ENCODE measurements at regions not wholly inside any gene's neighbourhood (a gene's known extent, or its start where the extent isn't known, plus 50 kb on each side); places are given as distances from the start of the nearest gene placed in this dataset.

DNA sequence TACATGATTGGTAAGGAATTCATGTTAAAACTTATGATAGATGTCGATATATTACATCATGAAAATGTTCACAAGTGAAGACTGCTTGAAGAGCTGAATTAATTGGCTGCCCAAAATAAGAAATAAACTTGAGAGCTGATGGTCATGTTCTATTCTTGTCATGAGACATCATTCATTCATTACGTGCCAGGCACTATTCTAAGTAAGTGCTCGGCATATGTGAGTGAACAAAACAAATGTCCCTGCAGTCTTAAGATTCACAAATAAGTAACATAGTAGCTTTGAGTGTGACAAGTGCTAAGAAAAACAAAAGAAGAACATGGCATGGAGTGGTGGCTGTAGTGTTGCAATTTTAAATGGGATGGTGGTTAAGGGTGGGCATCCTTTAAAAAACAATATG, 329.3 kb downstream of the SUCLA2 start:
- DNase-seq (ENCODE audit: low read depth): no peak
- H3K4me3 ChIP-seq (ENCODE audit: low read depth, low read length): no peak overlapping the region
- TF ChIP-seq, protein P1, sequence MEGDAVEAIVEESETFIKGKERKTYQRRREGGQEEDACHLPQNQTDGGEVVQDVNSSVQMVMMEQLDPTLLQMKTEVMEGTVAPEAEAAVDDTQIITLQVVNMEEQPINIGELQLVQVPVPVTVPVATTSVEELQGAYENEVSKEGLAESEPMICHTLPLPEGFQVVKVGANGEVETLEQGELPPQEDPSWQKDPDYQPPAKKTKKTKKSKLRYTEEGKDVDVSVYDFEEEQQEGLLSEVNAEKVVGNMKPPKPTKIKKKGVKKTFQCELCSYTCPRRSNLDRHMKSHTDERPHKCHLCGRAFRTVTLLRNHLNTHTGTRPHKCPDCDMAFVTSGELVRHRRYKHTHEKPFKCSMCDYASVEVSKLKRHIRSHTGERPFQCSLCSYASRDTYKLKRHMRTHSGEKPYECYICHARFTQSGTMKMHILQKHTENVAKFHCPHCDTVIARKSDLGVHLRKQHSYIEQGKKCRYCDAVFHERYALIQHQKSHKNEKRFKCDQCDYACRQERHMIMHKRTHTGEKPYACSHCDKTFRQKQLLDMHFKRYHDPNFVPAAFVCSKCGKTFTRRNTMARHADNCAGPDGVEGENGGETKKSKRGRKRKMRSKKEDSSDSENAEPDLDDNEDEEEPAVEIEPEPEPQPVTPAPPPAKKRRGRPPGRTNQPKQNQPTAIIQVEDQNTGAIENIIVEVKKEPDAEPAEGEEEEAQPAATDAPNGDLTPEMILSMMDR (conservative IDR thresholded peaks at IDR 0.05; ENCODE audit: low read depth, low read length): no peak

DNA sequence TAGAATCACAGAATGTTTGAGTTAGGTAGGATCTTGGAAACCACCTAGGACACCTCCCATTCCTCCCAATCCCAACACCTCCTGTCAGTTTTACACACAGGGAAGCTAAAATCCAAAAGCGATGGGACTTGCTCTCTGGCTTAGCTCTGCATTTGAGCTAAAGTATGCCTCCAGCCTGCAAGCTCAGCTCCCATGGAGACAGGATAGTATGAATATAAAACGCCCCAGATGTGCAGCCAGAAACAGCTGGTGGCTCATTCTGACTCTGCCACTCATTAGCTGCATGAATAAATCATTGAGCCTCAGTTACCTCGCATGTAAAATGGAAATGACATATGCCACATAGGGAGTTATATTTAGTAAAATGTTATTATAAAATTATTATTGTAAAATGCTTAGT, 336.0 kb downstream of the SUCLA2 start:
- no peak overlapping the region for H3K4me3 ChIP-seq (ENCODE audit: low read depth, low read length)
- TF ChIP-seq, protein P1 (conservative IDR thresholded peaks at IDR 0.05; ENCODE audit: low read depth, low read length): no peak
- no peak for DNase-seq (ENCODE audit: low read depth)

GRCh38 chr13:47661076-47661475, 340.0 kb downstream of the SUCLA2 start:
- H3K4me3 ChIP-seq (ENCODE audit: low read depth, low read length): no peak overlapping the region
- DNase-seq (ENCODE audit: low read depth): no peak
- TF ChIP-seq, protein P1 (conservative IDR thresholded peaks at IDR 0.05; ENCODE audit: low read depth, low read length): no peak

DNA sequence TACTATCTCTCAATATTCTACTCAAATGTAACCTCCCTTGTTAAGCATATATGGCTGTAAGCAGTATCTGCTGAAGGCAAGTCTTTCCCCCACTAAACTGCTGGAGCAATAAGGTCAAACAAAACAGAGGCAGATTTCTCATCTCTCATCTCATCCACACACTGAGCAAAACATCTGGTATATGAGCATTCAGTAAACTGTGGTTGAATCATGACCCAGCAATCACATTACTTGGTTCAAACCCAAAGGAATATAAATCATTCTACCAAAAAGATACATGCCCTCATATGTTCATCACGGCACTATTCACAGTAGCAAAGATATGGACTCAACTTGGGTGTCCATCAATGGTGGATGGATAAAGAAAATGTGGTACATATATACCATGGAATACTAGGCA, 344.4 kb downstream of the SUCLA2 start:
- TF ChIP-seq, protein P1 (conservative IDR thresholded peaks at IDR 0.05; ENCODE audit: low read depth, low read length): no peak
- no peak for DNase-seq (ENCODE audit: low read depth)
- H3K4me3 ChIP-seq (ENCODE audit: low read depth, low read length): no peak overlapping the region

DNA sequence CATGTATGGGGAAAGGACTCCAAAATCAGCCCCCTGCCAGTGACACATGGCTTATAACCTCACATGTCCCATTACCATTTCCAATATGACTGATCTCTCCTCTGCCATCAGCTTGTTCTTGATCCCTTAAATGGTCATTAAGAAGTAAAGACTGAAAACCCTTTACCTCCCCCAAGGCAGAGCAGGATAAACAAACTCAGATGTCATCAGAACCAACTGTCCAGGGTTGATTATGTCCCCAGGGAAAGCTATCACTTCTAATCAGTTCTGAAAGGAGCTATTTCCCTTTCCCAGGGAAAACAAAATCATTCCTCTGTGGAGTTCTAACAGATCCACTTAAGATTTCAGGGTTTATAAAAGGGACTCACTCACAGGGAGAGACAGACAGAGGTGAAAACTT, 350.9 kb downstream of the SUCLA2 start:
- no peak for DNase-seq (ENCODE audit: low read depth)
- TF ChIP-seq, protein P1 (conservative IDR thresholded peaks at IDR 0.05; ENCODE audit: low read depth, low read length): no peak
- no peak overlapping the region for H3K4me3 ChIP-seq (ENCODE audit: low read depth, low read length)

DNA sequence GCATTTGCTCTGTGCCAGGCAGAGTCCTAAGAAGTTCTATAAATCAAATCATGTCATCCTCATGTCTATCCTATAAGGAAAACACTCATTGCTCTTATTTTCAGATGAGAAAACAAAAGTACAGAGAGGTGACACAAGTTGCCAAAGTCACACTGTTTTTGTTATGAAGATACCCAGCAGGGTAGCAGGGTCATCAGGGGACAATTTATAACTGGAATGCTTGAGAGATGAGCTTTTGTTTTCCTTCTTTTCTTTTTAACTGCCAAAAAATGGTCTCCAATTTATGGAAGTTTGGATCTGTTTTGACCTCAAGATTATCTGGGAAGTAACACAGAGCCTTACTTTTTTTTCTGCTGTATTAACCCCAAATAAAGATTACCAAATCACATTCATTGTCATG, 354.1 kb downstream of the SUCLA2 start:
- TF ChIP-seq, protein P1 (conservative IDR thresholded peaks at IDR 0.05; ENCODE audit: low read depth, low read length): no peak
- no peak overlapping the region for H3K4me3 ChIP-seq (ENCODE audit: low read depth, low read length)
- DNase-seq (ENCODE audit: low read depth): no peak

- no peak for DNase-seq (ENCODE audit: low read depth)
- TF ChIP-seq, protein P1 (conservative IDR thresholded peaks at IDR 0.05; ENCODE audit: low read depth, low read length): no peak
- H3K4me3 ChIP-seq (ENCODE audit: low read depth, low read length): no peak overlapping the region
These were observed 354.8 kb downstream of the SUCLA2 start for GRCh38 chr13:47646298-47646697.
